ENCODE measurements at regions not wholly inside any gene's neighbourhood (a gene's known extent, or its start where the extent isn't known, plus 50 kb on each side); places are given as distances from the start of the nearest gene placed in this dataset.
A peak's percentile ranks its signal among the peaks of the same experiment; 100 is the strongest.

DNA sequence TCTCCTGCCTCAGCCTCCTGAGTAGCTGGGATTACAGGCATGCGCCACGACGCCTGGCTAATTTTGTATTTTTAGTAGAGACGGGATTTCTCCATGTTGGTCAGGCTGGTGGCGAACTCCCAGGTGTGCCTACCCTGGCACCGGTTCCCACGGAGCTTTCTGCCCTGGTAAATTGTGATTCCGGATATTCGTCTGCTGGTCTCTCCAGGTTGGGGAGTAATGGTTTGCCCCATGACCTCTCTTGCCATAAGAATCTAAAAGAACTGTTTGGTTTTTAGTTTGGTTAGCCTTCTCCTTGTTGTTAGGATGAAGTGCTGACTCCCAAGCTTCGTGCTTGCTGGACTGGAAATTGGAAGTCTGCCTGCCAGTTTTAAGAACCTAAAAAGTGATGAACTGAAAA is 223.8 kb downstream of the BCAS1 start:
- intact Hi-C loops (cut with DNase I), result no loop called here
- Histone ChIP-seq H3K4me1 (peaks cover under 1% of the 10 kb centered on the region), H3K36me3 (replicated peaks in 1 of 2; ENCODE audit: insufficient read depth in 1 of 2, low read depth in 2 of 2) (no peaks in the 10 kb centered on the region), H3K4me3 (no peak overlapping the region), H3K27ac (no peak overlapping the region), H3K27me3 (no peaks in the 10 kb centered on the region), H3K9me3 (no peaks in the 10 kb centered on the region)
- ATAC-seq, result no peak
- WGBS, 2 donors, result 91 to 97% methylated on average over 9 to 10 of the region's 10 CpGs
- TF ChIP-seq, protein P1, sequence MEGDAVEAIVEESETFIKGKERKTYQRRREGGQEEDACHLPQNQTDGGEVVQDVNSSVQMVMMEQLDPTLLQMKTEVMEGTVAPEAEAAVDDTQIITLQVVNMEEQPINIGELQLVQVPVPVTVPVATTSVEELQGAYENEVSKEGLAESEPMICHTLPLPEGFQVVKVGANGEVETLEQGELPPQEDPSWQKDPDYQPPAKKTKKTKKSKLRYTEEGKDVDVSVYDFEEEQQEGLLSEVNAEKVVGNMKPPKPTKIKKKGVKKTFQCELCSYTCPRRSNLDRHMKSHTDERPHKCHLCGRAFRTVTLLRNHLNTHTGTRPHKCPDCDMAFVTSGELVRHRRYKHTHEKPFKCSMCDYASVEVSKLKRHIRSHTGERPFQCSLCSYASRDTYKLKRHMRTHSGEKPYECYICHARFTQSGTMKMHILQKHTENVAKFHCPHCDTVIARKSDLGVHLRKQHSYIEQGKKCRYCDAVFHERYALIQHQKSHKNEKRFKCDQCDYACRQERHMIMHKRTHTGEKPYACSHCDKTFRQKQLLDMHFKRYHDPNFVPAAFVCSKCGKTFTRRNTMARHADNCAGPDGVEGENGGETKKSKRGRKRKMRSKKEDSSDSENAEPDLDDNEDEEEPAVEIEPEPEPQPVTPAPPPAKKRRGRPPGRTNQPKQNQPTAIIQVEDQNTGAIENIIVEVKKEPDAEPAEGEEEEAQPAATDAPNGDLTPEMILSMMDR (IDR thresholded peaks at IDR 0.05), result no peak
- no peak for TF ChIP-seq POLR2A (IDR thresholded peaks at IDR 0.05)
- DNase-seq, result no peak

DNA sequence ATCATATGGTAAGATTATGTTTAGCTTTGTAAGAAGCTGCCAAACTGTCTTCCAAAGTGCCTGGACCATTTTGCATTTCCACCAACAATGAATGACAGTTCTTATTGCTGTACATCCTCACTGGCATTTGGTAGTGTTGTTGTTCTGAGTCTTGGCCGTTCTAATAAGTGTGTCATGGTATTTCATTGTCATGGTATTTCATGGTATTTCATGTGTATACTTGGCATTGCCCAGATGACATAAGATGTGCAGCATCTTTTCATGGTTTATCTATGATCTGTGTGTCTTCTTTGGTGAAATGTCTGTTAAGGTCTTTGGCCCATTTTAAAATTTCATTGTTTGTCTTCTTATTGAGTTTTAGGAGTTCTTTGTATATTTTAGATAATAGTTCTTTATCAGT is 224.4 kb downstream of the BCAS1 start:
- TF ChIP-seq, protein P1 (IDR thresholded peaks at IDR 0.05), result no peak
- no peak for TF ChIP-seq POLR2A (IDR thresholded peaks at IDR 0.05)
- Histone ChIP-seq H3K4me1 (no peaks in the 10 kb centered on the region), H3K4me3 (no peak overlapping the region), H3K27ac (no peak overlapping the region), H3K27me3 (no peaks in the 10 kb centered on the region), H3K9me3 (no peaks in the 10 kb centered on the region), H3K36me3 (replicated peaks in 1 of 2; ENCODE audit: insufficient read depth in 1 of 2, low read depth in 2 of 2) (no peaks in the 10 kb centered on the region)
- DNase-seq, result no peak
- WGBS, 2 donors, result 70 to 85% methylated on average over 1 of the region's 1 CpG
- ATAC-seq, result no peak
- intact Hi-C loops (cut with DNase I), result no loop called here

DNA sequence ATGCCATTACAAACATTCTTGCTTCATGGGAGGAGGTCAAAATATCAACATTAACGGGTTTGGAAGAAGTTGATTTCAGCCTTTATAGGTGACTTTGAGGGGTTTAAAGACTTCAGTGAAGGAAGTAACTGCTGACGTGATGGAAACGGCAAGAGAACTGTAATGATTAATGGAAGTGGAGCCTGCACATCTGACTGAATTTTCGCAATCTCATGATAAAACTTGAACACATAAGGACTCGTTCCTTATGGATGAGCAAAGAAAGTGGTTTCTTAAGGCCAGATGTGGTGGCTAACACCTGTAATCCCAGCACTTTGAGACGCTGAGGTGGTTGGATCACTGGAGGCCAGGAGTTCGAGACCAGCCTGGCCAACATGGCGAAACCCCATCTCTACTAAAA is 226.1 kb downstream of the BCAS1 start:
- Histone ChIP-seq H3K27ac (no peak overlapping the region), H3K4me1 (peaks cover 6% of the 10 kb centered on the region), H3K27me3 (no peaks in the 10 kb centered on the region), H3K4me3 (no peak overlapping the region), H3K9me3 (no peaks in the 10 kb centered on the region), H3K36me3 (replicated peaks in 1 of 2; ENCODE audit: insufficient read depth in 1 of 2, low read depth in 2 of 2) (no peaks in the 10 kb centered on the region)
- 73 to 75% methylated on average over 8 of the region's 8 CpGs for WGBS, 2 donors
- TF ChIP-seq POLR2A (IDR thresholded peaks at IDR 0.05), result no peak
- TF ChIP-seq, protein P1 (IDR thresholded peaks at IDR 0.05), result no peak
- ATAC-seq, result no peak
- intact Hi-C loops (cut with DNase I), result no loop called here
- no peak for DNase-seq

DNA sequence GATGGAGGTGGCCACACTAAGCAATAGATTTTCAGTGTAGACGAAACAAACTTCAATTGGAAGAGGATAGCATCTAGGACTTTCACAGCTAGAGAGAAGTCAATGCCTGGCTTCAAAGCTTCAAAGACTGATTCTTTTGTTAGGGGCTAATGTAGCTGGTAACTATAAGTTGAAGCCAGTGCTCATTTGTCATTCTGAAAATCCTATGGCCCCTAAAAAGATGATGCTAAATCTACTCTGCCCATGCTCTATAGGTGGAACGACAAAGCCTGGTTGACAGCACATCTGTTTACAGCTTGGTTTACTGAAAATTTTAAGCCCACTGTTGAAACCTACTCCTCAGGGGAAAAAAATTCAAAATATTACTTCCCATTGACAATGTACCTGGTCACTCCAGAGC is 226.7 kb downstream of the BCAS1 start:
- ATAC-seq, result no peak
- no peak overlapping the region for H3K4me3 ChIP-seq
- H3K4me1 ChIP-seq, result peaks cover 7% of the 10 kb centered on the region
- TF ChIP-seq, protein P1 (IDR thresholded peaks at IDR 0.05), result no peak
- TF ChIP-seq POLR2A (IDR thresholded peaks at IDR 0.05), result no peak
- DNase-seq, result no peak
- H3K27me3 ChIP-seq, result no peaks in the 10 kb centered on the region
- intact Hi-C loops (cut with DNase I), result no loop called here
- H3K36me3 ChIP-seq (replicated peaks in 1 of 2; ENCODE audit: insufficient read depth in 1 of 2, low read depth in 2 of 2), result no peaks in the 10 kb centered on the region
- 97 to 100% methylated on average over 2 of the region's 2 CpGs for WGBS, 2 donors
- no peak overlapping the region for H3K27ac ChIP-seq
- no peaks in the 10 kb centered on the region for H3K9me3 ChIP-seq

DNA sequence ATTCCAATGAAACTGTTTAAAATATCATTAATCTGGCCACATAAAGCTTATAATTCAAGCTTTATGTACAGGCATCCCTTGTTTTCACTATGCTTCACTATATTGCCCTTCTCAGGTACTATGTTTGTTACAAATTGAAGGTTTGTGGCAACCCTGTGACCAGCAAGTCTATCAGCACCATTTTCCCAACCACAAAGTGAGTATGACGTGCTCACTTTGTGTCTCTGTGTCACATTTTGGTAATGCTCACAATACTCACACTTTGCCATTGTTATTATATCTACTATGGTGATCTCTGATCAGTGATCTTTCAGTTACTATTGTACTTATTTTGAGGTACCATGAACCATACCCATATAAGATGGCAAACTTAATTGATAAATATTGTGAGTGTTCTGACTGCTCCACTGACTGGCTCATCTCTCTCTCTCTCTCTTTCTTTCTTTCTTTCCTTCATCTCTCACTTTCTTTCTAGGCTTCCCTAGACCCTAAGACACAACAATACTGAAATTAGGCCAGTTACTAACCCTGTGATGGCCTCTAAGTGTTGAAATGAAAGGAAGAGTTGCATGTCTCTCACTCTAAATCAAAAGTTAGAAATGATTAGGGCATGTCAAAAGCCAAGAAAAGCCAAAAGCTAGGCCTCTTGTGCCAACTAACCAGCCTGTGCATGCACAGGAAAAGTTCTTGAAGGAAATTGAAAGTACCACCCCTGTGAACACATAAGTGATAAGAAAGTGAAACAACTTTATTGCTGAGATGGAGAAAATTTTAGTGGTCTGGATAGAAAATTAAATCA is 227.9 kb downstream of the BCAS1 start:
- no peaks in the 10 kb centered on the region for H3K27me3 ChIP-seq
- intact Hi-C loops (cut with DNase I), result no loop called here
- H3K27ac ChIP-seq, result peak overlapping the region in 1 of 4 donors; percentile 2
- peaks cover 7% of the 10 kb centered on the region for H3K4me1 ChIP-seq
- TF ChIP-seq POLR2A (IDR thresholded peaks at IDR 0.05), result no peak
- no peaks in the 10 kb centered on the region for H3K36me3 ChIP-seq (replicated peaks in 1 of 2; ENCODE audit: insufficient read depth in 1 of 2, low read depth in 2 of 2)
- no peak overlapping the region for H3K4me3 ChIP-seq
- WGBS, 2 donors, result 80 to 94% methylated on average over 1 of the region's 1 CpG
- no peak for DNase-seq
- no peak for ATAC-seq
- no peaks in the 10 kb centered on the region for H3K9me3 ChIP-seq

All from body of pancreas (tissue), 4 donors.